Mammary epithelial cell (primary cell): ENCODE measurements at regions not wholly inside any gene's neighbourhood (a gene's known extent, or its start where the extent isn't known, plus 50 kb on each side); places are given as distances from the start of the nearest gene placed in this dataset.
"Not testable (repeated sequence)": the region's sequence is repeated elsewhere in the genome, so short reads cannot be mapped to it uniquely, and the experiment has no call there.

ENCODE experiments used
- CTCF ChIP-seq, 2 donors: IDR thresholded peaks in 1 of 2; conservative IDR thresholded peaks in 1 of 2; 2 replicates each; pipeline ENCODE4 v1.5.1; 2011 to 2012; ENCODE audit warnings: inconsistent platforms in 2 of 2, low read length in 2 of 2, mild to moderate bottlenecking in 2 of 2, control low read depth in 1 of 2, low read depth in 1 of 2; ENCODE audit not compliant: insufficient read depth in 1 of 2; ENCODE audit errors: extremely low read depth in 1 of 2
- EZH2 ChIP-seq: IDR thresholded peaks from 2 replicates; pipeline ENCODE4 v1.6.1; 2012; ENCODE audit warnings: low read length, inconsistent platforms, borderline replicate concordance

GRCh38 chr2:88996588-88996987 lies 305.1 kb downstream of the RPIA start:
- TF ChIP-seq CTCF (conservative IDR thresholded peaks at IDR 0.05 in 1 of 2, IDR thresholded peaks at IDR 0.05 in 1 of 2; ENCODE audit: extremely low read depth in 1 of 2, insufficient read depth in 1 of 2, low read depth in 1 of 2, low read length in 2 of 2); EZH2: not testable (repeated sequence)
